Esophagus muscularis mucosa (tissue), 4 donors: ENCODE measurements at regions not wholly inside any gene's neighbourhood (a gene's known extent, or its start where the extent isn't known, plus 50 kb on each side); places are given as distances from the start of the nearest gene placed in this dataset.

Source experiments
- DNase-seq: peaks from one replicate; pipeline ENCODE4 v3.0.0-alpha.2; 2017; ENCODE audit errors: extremely low spot score
- H3K27ac ChIP-seq, 4 donors: fragments of 200-600 bp; sonication (generic); replicated peaks in 1 of 4; 1 replicate in 3 of 4; 2 replicates in 1 of 4; pipeline ENCODE4 v1.5.1; 2016 to 2019; ENCODE audit warnings: mild to moderate bottlenecking in 1 of 4
- H3K27me3 ChIP-seq, 4 donors: fragments of 200-600 bp; sonication (generic); one replicate each; pipeline versions ENCODE4 v1.5.1 to v1.6.0; 2016 to 2019
- H3K36me3 ChIP-seq, 4 donors: fragments of 200-600 bp; sonication (generic); one replicate each; pipeline ENCODE4 v1.5.1; 2016 to 2019
- H3K4me1 ChIP-seq, 4 donors: fragments of 200-600 bp; sonication (generic); one replicate each; pipeline ENCODE4 v1.5.1; 2016 to 2019
- H3K4me3 ChIP-seq, 4 donors: fragments of 200-600 bp; sonication (generic); 1 replicate in 2 of 4; 2 replicates in 2 of 4; pipeline ENCODE4 v1.5.1; 2016 to 2019; ENCODE audit warnings: mild to moderate bottlenecking in 4 of 4, moderate library complexity in 1 of 4
- H3K9me3 ChIP-seq, 4 donors: fragments of 200-600 bp; sonication (generic); 1 replicate in 3 of 4; 2 replicates in 1 of 4; pipeline ENCODE4 v1.5.1; 2016 to 2019
- EP300 ChIP-seq: sonication (generic); formaldehyde crosslinking; IDR thresholded peaks from one replicate; pipeline ENCODE4 v1.6.1; 2017; ENCODE audit warnings: antibody characterized with exemption
- POLR2A ChIP-seq: fragments of 450-650 bp; IDR thresholded peaks from one replicate; pipeline ENCODE4 v1.6.1; 2017; ENCODE audit warnings: antibody characterized with exemption, moderate library complexity, mild to moderate bottlenecking, low read depth
- POLR2AphosphoS5 ChIP-seq, 2 donors: sonication (generic); formaldehyde crosslinking; IDR thresholded peaks; one replicate each; pipeline ENCODE4 v1.6.1; 2017; ENCODE audit warnings: antibody characterized with exemption in 2 of 2
- WGBS: methylation state at CpG from one replicate; pipeline ENCODE4 v1.1.5; 2018; 5-methylcytosine and 5-hydroxymethylcytosine counted together
- intact Hi-C: fragments of 100-400 bp; cut with DNase I; formaldehyde crosslinking; loops from one replicate; pipeline ENCODE4 v1.15.1; 2023
- TF ChIP-seq, protein P1 (sequence below), 3 experiments: fragments of 200-600 bp in 2 of 3; fragments of 450-650 bp in 1 of 3; sonication (generic) in 2 of 3; IDR thresholded peaks; one replicate each; pipeline ENCODE4 v1.5.1; 2017 to 2019; ENCODE audit warnings: antibody characterized with exemption in 3 of 3, mild to moderate bottlenecking in 2 of 3, moderate library complexity in 1 of 3

DNA sequence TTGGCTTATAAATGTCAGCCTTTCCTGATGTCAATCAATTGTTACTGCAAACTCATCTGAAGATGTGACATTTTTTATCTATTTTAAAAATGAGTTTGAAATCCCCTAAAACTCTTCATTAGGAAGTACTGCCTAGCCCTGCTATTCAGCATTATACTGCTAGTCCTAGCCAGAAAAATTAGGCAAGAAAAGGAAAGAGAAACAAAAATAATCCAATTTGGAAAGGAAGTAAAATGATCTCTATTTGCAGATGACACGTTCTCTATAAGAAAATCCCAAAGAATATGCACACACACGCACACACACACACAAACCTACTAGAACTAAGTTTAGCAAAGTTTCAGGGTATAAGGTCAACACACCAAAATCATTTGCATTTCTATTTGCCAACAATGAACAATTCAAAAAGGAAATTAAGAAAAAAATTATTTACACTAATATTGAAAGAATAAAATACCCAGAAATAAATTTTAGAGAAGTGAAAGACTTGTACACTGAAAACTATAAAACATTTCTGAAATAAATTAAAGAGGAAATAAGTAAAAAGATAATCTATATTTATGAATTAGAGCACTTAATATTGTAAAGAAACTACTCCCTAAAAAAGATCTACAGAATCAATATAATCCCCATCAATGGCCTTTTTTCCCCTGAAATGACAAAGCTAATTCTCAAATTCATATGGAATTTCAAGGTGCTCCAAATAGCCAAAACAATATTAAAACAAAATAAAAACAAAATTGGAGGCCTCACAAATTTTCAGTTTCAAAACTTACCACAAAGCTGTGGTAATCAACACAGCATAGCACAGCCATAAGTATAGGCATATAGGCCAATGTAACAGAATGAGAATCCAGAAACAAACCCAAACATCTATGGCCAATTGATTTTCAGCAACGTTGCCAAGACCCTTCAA, 433.7 kb upstream of the TRIB2 start:
- H3K9me3 ChIP-seq: no peaks in the 10 kb centered on the region
- H3K4me1 ChIP-seq: peaks cover 0 to 10% (median 5%) of the 10 kb centered on the region in 4 donors
- no peak overlapping the region for H3K4me3 ChIP-seq
- intact Hi-C loops: no loop called here
- H3K27ac ChIP-seq: no peak overlapping the region
- no peaks in the 10 kb centered on the region for H3K36me3 ChIP-seq
- WGBS: 76% methylated on average over 3 of the region's 3 CpGs
- no peak for TF ChIP-seq POLR2AphosphoS5 (IDR thresholded peaks at IDR 0.05)
- no peak for TF ChIP-seq POLR2A
- TF ChIP-seq, protein P1, sequence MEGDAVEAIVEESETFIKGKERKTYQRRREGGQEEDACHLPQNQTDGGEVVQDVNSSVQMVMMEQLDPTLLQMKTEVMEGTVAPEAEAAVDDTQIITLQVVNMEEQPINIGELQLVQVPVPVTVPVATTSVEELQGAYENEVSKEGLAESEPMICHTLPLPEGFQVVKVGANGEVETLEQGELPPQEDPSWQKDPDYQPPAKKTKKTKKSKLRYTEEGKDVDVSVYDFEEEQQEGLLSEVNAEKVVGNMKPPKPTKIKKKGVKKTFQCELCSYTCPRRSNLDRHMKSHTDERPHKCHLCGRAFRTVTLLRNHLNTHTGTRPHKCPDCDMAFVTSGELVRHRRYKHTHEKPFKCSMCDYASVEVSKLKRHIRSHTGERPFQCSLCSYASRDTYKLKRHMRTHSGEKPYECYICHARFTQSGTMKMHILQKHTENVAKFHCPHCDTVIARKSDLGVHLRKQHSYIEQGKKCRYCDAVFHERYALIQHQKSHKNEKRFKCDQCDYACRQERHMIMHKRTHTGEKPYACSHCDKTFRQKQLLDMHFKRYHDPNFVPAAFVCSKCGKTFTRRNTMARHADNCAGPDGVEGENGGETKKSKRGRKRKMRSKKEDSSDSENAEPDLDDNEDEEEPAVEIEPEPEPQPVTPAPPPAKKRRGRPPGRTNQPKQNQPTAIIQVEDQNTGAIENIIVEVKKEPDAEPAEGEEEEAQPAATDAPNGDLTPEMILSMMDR (IDR thresholded peaks at IDR 0.05): no peak
- no peak for TF ChIP-seq EP300
- no peaks in the 10 kb centered on the region for H3K27me3 ChIP-seq
- no peak for DNase-seq

DNA sequence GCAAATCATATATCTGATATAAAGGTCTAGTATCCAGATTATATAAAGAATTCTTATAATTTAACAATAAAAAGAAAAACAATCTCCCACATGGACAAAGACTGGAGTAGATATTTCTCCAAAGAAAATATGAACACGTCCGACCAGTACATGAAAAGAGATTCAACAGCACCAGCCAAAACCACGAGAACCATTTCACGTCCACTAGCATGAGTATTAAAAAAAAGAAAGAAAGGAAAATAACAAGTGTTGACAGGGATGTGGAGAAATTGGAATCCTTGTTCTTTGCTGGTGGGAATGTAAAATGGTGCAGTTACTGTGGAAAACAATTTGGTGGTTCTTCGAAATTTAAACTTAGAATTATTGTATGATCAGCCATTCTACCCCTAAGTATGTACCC, 432.7 kb upstream of the TRIB2 start:
- H3K4me3 ChIP-seq: no peak overlapping the region
- WGBS: 89% methylated on average over 5 of the region's 5 CpGs
- no peak overlapping the region for H3K27ac ChIP-seq
- no peaks in the 10 kb centered on the region for H3K9me3 ChIP-seq
- intact Hi-C loops: no loop called here
- peaks cover 0 to 15% (median 8%) of the 10 kb centered on the region in 4 donors for H3K4me1 ChIP-seq
- no peaks in the 10 kb centered on the region for H3K36me3 ChIP-seq
- no peak for DNase-seq
- H3K27me3 ChIP-seq: no peaks in the 10 kb centered on the region
- no peak for TF ChIP-seq EP300
- no peak for TF ChIP-seq POLR2A
- no peak for TF ChIP-seq POLR2AphosphoS5 (IDR thresholded peaks at IDR 0.05)
- TF ChIP-seq, protein P1 (IDR thresholded peaks at IDR 0.05): no peak

DNA sequence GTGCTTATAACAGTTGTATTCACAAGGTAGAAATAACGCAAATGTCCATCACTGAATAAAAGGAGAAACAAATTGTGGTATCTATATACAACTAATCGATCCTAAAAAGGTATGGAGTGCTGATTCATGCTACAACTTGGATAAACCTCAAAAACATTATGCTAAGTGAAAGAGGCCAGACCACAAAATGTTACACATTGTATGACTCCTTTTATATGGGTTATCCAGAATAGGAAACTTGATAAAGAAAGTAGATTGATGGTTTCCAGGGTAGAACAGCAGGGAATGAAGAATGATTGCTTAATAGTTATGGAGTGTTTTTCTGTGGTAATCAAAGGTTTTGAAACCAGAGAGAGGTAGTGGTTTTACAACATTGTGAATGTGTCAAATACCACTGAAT, 432.2 kb upstream of the TRIB2 start:
- Histone ChIP-seq H3K9me3 (no peaks in the 10 kb centered on the region), H3K36me3 (no peaks in the 10 kb centered on the region), H3K27me3 (no peaks in the 10 kb centered on the region), H3K4me3 (no peak overlapping the region), H3K4me1 (peaks cover 0 to 18% (median 9%) of the 10 kb centered on the region in 4 donors), H3K27ac (no peak overlapping the region)
- intact Hi-C loops: no loop called here
- DNase-seq: no peak
- 94% methylated on average over 2 of the region's 2 CpGs for WGBS
- no peak for TF ChIP-seq POLR2A
- TF ChIP-seq, protein P1 (IDR thresholded peaks at IDR 0.05): no peak
- no peak for TF ChIP-seq POLR2AphosphoS5 (IDR thresholded peaks at IDR 0.05)
- no peak for TF ChIP-seq EP300

DNA sequence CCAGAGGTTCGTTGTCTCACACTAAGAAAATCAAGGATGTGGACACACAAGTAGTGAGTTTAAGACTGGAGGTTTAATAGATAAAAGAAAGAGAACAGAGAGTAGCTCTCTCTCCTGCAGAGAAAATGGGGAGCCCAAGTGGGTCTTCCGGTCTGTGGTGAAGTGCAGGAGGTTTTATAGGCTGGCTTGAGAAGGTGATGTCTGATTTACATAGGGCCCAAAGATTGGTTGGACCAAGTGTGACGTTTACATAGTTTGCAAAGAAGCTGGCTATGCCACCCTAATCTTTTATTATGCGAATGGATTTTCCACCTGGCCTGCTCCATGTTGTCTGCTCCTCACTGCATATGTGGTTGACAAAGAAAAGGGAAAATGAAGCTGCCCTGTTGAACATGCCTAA, 430.4 kb upstream of the TRIB2 start:
- TF ChIP-seq POLR2A (no peak), POLR2AphosphoS5 (IDR thresholded peaks at IDR 0.05) (no peak), EP300 (no peak)
- TF ChIP-seq, protein P1 (IDR thresholded peaks at IDR 0.05): no peak
- Histone ChIP-seq H3K4me1 (peaks cover 0 to 18% (median 9%) of the 10 kb centered on the region in 4 donors), H3K4me3 (no peak overlapping the region), H3K27me3 (no peaks in the 10 kb centered on the region), H3K27ac (no peak overlapping the region), H3K36me3 (no peaks in the 10 kb centered on the region), H3K9me3 (no peaks in the 10 kb centered on the region)
- no peak for DNase-seq
- intact Hi-C loops: no loop called here
- WGBS: 97% methylated on average over 4 of the region's 4 CpGs
